NCI-H2196 (cell line): ENCODE measurements at regions not wholly inside any gene's neighbourhood (a gene's known extent, or its start where the extent isn't known, plus 50 kb on each side); places are given as distances from the start of the nearest gene placed in this dataset.
A peak's percentile ranks its signal among the peaks of the same experiment; 100 is the strongest.
"Not testable (repeated sequence)": the region's sequence is repeated elsewhere in the genome, so short reads cannot be mapped to it uniquely, and the experiment has no call there.

ENCODE experiments used
- DNase-seq: peaks from one replicate; lab custom pipeline; 2025; ENCODE audit not compliant: unreplicated experiment; lab: John Stamatoyannopoulos, UW

GRCh38 chr7:131071786-131072504 lies 255.7 kb upstream of the MKLN1 start:
- DNase-seq = peak; percentile 27

- DNase-seq = peak; percentile 14
Observed at GRCh38 chr7:131072505-131073091, 255.1 kb upstream of the MKLN1 start.

DNA sequence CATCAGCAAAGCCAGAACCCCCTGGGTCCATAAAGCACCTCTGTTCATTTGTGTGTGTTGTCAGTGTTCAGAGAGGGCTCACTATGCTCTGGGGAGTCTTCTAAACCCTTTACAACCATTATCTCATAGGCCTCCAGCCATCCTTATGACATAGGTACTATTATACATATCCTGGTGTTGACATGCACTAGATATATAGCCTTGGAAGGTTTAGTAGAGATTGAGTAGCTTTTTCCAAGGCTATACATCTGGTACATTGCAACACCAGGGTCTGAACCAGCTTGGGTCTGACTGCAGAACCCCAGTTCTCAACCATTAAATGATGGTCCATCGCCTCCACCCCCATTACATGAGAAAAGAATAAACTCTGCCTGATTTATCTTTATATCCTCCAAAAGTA lies 253.6 kb upstream of the MKLN1 start:
- DNase-seq = no peak

- DNase-seq = no peak
Observed at GRCh38 chr7:131074585-131074984, 253.1 kb upstream of the MKLN1 start.

GRCh38 chr7:131075406-131075805 lies 252.3 kb upstream of the MKLN1 start:
- no peak for DNase-seq

- DNase-seq = no peak
Observed at GRCh38 chr7:131076032-131076431, 251.6 kb upstream of the MKLN1 start.

- no peak for DNase-seq
Observed at GRCh38 chr7:131076711-131077181, 250.9 kb upstream of the MKLN1 start.

GRCh38 chr7:131077735-131078134 lies 249.9 kb upstream of the MKLN1 start:
- DNase-seq = no peak

- no peak for DNase-seq
Observed at GRCh38 chr7:131080754-131081153, 246.9 kb upstream of the MKLN1 start.

DNA sequence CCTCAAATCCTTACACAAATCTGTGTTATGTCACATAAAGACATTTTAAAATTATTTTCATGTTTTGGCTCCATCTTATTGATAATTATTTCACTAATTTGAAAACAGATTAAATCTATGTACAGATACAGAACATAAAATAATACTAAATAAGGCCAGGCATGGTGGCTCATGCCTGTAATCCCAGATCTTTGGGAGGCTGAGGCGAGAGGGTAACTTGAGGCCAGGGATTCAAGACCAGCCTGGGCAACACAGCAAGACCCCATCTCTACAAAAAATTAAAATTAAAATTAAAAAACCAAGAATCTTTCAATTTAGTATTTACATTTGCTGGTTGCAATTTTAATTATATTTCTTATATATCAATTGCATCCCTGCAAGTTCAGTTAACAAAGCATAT lies 246.4 kb upstream of the MKLN1 start:
- no peak for DNase-seq

DNA sequence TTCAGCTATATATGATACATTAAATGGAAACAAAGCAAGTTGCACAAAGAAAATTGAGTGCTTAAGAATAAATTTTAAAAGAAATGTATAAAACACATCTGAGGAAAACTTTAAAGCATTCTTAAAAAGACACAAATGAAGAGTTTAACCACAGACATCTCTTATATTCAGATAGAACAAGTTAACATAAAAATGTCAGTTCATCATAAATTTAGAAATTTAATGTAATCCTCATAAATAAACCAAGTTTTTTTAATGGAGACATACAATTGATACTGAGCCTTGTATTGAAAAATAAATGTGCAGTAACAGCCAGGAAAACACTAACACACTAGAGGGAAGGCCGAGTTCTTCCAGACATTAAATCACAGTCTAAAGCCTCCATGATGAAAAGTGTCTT lies 243.9 kb upstream of the MKLN1 start:
- DNase-seq = no peak

DNA sequence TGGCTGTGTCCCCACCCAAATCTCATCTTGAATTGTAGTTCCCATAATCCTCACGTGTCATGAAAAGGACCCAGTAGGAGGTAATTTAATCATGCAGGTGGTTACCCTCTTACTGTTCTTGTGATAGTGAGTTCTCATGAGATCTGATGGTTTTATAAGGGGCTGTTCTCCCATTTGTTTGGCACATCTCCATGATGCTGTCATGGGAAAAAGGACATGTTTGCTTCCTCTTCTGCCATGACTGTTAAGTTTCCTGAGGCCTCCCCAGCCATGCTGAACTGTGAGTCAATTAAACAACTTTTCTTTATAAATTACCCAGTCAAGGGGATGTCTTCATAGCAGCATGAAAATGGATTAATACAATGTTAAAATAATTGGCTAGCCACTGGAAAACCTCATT lies 243.3 kb upstream of the MKLN1 start:
- not testable (repeated sequence) for DNase-seq

GRCh38 chr7:131087756-131088658 lies 239.7 kb upstream of the MKLN1 start:
- no peak for DNase-seq

- no peak for DNase-seq
Observed at GRCh38 chr7:131090188-131090587, 237.5 kb upstream of the MKLN1 start.

DNA sequence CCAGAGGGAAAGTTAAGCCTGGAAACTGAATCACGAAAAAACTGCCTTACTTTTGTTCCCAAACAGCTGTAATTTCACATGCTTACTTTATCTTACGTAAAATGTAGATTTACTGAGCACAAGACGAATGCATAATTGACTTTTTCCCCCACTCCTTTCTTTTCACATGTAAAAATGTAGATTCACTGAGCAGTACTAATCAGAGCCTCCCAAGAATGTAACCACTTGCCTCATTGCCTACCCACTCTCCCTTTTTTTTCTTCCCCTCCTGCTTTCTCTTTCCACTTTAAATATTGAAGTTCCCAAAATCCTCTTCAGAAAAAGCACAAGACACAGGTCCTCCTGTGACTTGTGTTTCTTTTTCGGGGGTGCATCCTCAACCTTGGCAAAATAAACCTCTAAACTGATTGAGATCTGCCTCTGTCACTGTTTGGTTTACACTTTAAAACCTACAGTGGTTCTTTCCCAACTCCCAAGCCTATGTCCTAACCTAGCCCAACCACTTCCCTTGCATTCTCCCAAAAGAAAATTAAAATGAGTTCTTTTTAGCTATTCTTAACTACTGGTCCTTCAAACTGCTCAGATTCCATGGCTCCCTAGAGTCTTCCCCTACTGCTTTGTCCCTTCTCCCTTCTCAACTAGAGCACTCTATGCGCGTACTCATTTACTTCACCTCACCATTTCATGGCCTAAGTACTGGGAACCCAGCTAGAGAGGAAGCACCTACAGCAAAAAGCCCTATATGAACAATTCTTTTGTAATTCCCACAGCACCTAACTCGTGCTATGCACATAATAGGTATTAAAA lies 236.6 kb upstream of the MKLN1 start:
- DNase-seq = no peak

DNA sequence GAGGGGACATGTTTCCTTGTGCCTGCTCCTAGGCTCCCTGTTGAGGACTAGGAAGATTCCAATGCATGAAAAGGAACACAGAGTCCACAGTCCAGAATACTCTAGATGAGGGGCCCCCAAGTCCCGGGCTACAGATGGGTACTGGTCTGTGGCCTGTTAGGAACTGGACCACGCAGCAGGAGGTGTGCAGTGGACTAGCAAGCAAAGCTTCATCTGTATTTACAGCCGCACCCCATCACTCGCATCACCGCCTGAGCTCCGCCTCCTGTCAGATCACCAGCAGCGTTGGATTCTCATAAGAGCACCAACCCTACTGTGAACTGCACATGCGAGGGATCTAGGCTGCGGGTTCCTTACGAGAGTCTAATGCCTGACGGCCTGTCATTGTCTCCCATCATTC lies 233.0 kb upstream of the MKLN1 start:
- no peak for DNase-seq

- DNase-seq = no peak
Observed at GRCh38 chr7:131095346-131095745, 232.3 kb upstream of the MKLN1 start.

DNA sequence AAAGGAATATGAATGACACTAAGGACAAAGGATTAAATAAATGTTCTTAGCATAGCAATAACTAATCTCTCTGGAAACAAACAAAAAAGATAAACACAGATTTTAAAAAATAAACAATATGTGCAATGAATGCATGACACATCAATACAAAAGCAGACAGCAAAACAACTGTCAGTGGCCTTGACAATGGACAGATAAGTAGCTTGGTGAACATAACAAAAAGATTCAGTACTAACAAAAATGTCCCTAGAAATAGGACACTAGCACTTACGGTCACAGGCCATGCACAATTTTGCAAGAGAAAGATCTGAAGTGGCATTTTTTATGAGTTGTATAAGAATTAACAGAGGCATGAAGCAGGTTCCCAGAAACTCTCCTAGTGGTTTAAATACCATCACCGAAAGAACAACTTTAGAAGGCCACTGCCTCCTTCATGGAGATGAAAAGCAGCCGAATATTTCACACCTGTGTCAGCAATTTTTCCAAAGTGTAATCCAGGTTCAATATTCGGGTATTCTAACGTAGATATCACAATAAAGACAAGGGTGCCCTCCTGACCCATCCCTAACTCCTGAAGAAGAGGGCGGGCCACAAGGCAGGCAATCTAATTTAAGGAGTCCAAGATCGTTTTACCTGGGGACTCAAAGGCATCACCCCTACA lies 231.3 kb upstream of the MKLN1 start:
- DNase-seq = no peak

DNA sequence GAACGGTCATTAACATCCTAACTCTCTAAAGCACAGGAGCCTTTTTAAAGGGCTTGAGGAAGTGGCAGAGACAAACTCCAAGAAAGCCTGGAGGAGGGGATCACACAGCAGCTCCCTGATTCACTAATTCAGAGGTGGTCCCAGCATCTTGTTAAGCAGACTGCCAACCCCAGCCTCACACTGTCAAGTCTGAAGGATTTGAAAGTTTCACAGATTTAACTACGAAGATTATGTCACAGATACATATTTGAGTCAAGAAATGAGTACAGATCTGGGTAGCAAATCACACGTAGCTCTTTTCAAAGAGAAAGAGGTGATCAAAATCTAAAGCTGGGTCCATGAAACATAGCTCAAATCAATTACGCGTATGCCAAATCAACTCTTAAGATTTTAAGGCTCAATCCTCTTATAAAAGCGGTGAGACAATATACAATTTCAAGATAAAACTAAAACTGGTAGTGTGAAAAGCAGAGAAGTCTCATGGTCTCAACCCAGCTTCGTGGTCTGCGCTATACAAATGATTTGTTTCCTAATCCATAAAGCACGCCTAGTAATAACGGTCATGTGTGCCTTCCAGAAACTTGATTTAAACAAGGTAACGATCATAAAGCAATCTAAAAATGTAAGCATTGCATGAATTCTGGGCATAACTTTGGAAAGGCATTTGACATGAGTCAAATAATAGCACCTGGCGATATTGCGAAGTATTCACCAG lies 229.9 kb upstream of the MKLN1 start:
- no peak for DNase-seq

- DNase-seq = no peak
Observed at GRCh38 chr7:131098527-131098926, 229.1 kb upstream of the MKLN1 start.
